ENCODE measurements at regions not wholly inside any gene's neighbourhood (a gene's known extent, or its start where the extent isn't known, plus 50 kb on each side); places are given as distances from the start of the nearest gene placed in this dataset.

GRCh38 chr20:52622081-52622480 lies 350.1 kb upstream of the TSHZ2 start:
- DNase-seq = no peak

- DNase-seq = no peak
These were observed 350.8 kb upstream of the TSHZ2 start for GRCh38 chr20:52621401-52621800.

GRCh38 chr20:52619671-52620070 lies 352.5 kb upstream of the TSHZ2 start:
- no peak for DNase-seq

- DNase-seq = no peak
These were observed 353.1 kb upstream of the TSHZ2 start for GRCh38 chr20:52619101-52619500.

- no peak for DNase-seq
These were observed 355.5 kb upstream of the TSHZ2 start for GRCh38 chr20:52616629-52617028.

GRCh38 chr20:52614051-52614863 lies 357.9 kb upstream of the TSHZ2 start:
- DNase-seq = no peak

GRCh38 chr20:52612046-52612632 lies 360.0 kb upstream of the TSHZ2 start:
- DNase-seq = no peak

GRCh38 chr20:52610749-52611148 lies 361.4 kb upstream of the TSHZ2 start:
- no peak for DNase-seq

- no peak for DNase-seq
These were observed 370.7 kb upstream of the TSHZ2 start for GRCh38 chr20:52601295-52601971.

GRCh38 chr20:52596256-52596655 lies 375.9 kb upstream of the TSHZ2 start:
- no peak for DNase-seq

GRCh38 chr20:52595518-52595917 lies 376.6 kb upstream of the TSHZ2 start:
- DNase-seq = no peak

GRCh38 chr20:52593654-52594053 lies 378.5 kb upstream of the TSHZ2 start:
- DNase-seq = no peak

GRCh38 chr20:52592567-52592966 lies 379.6 kb upstream of the TSHZ2 start:
- DNase-seq = no peak

- no peak for DNase-seq
These were observed 382.1 kb upstream of the TSHZ2 start for GRCh38 chr20:52590100-52590499.

GRCh38 chr20:52589251-52589812 lies 382.8 kb upstream of the TSHZ2 start:
- DNase-seq = no peak

GRCh38 chr20:52586660-52587059 lies 385.5 kb upstream of the TSHZ2 start:
- DNase-seq = no peak

GRCh38 chr20:52585333-52585732 lies 386.8 kb upstream of the TSHZ2 start:
- DNase-seq = no peak

- DNase-seq = no peak
These were observed 387.0 kb upstream of the ZFP64 start for GRCh38 chr20:52578559-52578958.

- DNase-seq = no peak
These were observed 386.1 kb upstream of the ZFP64 start for GRCh38 chr20:52577696-52578095.

GRCh38 chr20:52572687-52573086 lies 381.1 kb upstream of the ZFP64 start:
- DNase-seq = no peak

- no peak for DNase-seq
These were observed 377.6 kb upstream of the ZFP64 start for GRCh38 chr20:52569201-52569600.

GRCh38 chr20:52565614-52566013 lies 374.0 kb upstream of the ZFP64 start:
- DNase-seq = no peak

- no peak for DNase-seq
These were observed 373.0 kb upstream of the ZFP64 start for GRCh38 chr20:52564594-52564993.

Measured in NK-92 treated with Interleukin-12 subunit alpha and Interleukin-12 subunit beta, amount 100 ng/mL, for 24 hours (cell line).